ENCODE measurements at regions not wholly inside any gene's neighbourhood (a gene's known extent, or its start where the extent isn't known, plus 50 kb on each side); places are given as distances from the start of the nearest gene placed in this dataset.

- TF ChIP-seq, protein P1, sequence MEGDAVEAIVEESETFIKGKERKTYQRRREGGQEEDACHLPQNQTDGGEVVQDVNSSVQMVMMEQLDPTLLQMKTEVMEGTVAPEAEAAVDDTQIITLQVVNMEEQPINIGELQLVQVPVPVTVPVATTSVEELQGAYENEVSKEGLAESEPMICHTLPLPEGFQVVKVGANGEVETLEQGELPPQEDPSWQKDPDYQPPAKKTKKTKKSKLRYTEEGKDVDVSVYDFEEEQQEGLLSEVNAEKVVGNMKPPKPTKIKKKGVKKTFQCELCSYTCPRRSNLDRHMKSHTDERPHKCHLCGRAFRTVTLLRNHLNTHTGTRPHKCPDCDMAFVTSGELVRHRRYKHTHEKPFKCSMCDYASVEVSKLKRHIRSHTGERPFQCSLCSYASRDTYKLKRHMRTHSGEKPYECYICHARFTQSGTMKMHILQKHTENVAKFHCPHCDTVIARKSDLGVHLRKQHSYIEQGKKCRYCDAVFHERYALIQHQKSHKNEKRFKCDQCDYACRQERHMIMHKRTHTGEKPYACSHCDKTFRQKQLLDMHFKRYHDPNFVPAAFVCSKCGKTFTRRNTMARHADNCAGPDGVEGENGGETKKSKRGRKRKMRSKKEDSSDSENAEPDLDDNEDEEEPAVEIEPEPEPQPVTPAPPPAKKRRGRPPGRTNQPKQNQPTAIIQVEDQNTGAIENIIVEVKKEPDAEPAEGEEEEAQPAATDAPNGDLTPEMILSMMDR (IDR thresholded peaks at IDR 0.05), result no peak
- no peak for TF ChIP-seq POLR2A (IDR thresholded peaks at IDR 0.05)
Measured at GRCh38 chr4:22616516-22616915, 76.2 kb upstream of the GBA3 start.
